Panc1 (cell line): ENCODE measurements at regions not wholly inside any gene's neighbourhood (a gene's known extent, or its start where the extent isn't known, plus 50 kb on each side); places are given as distances from the start of the nearest gene placed in this dataset.

ENCODE experiments used
- CTCF ChIP-seq: fragments of 450-650 bp; IDR thresholded peaks from 2 replicates; pipeline ENCODE4 v1.5.1; 2017; ENCODE audit warnings: mild to moderate bottlenecking
- POLR2AphosphoS5 ChIP-seq: IDR thresholded peaks from 2 replicates; pipeline ENCODE4 v1.6.1; 2012; ENCODE audit warnings: mild to moderate bottlenecking, low read depth, low read length, moderate library complexity
- REST ChIP-seq, 2 experiments: IDR thresholded peaks; 2 replicates each; pipeline ENCODE4 v1.6.1; 2011 to 2012; ENCODE audit warnings: low read depth in 2 of 2, control low read depth in 1 of 2, low read length in 1 of 2, mild to moderate bottlenecking in 1 of 2, moderate library complexity in 1 of 2; ENCODE audit not compliant: insufficient read depth in 1 of 2
- TCF7L2 ChIP-seq: IDR thresholded peaks from 2 replicates; pipeline ENCODE4 v1.6.1; 2011; ENCODE audit warnings: mild to moderate bottlenecking, low read depth, low read length, inconsistent platforms

- TF ChIP-seq POLR2AphosphoS5 = no peak
- TF ChIP-seq CTCF = no peak
- no peak for TF ChIP-seq TCF7L2
- TF ChIP-seq REST (IDR thresholded peaks at IDR 0.05; ENCODE audit: insufficient read depth in 1 of 2, low read depth in 2 of 2, low read length in 1 of 2) = no peak
These were observed 947.1 kb upstream of the MBL2 start for GRCh38 chr10:53719658-53720057.
